Activated CD4-positive, alpha-beta T cell treated with anti-CD3 and anti-CD28 coated beads, Interleukin-2, amount 50 U/mL, for 4 hours (primary cell): ENCODE measurements at regions not wholly inside any gene's neighbourhood (a gene's known extent, or its start where the extent isn't known, plus 50 kb on each side); places are given as distances from the start of the nearest gene placed in this dataset.

Experiments used
- DNase-seq, 2 experiments: peaks; one replicate each; pipeline ENCODE4 v3.0.0-alpha.2; 2020

- no peak for DNase-seq
These were observed 596.0 kb downstream of the BCL11A start for GRCh38 chr2:59957504-59957903.

GRCh38 chr2:59956981-59957380, 596.5 kb downstream of the BCL11A start:
- DNase-seq: no peak

- no peak for DNase-seq
These were observed 605.4 kb downstream of the BCL11A start for GRCh38 chr2:59947917-59948541.

- no peak for DNase-seq
These were observed 606.2 kb downstream of the BCL11A start for GRCh38 chr2:59947209-59947608.

GRCh38 chr2:59939236-59939635, 614.2 kb downstream of the BCL11A start:
- DNase-seq: no peak

- DNase-seq: no peak
These were observed 615.3 kb downstream of the BCL11A start for GRCh38 chr2:59938181-59938580.

GRCh38 chr2:59936048-59936447, 617.4 kb downstream of the BCL11A start:
- no peak for DNase-seq

- no peak for DNase-seq
These were observed 618.4 kb downstream of the BCL11A start for GRCh38 chr2:59935005-59935404.

GRCh38 chr2:59933948-59934347, 619.5 kb downstream of the BCL11A start:
- DNase-seq: no peak

- DNase-seq: no peak
These were observed 621.1 kb downstream of the BCL11A start for GRCh38 chr2:59932341-59932740.

GRCh38 chr2:59930430-59930829, 623.0 kb downstream of the BCL11A start:
- no peak for DNase-seq

GRCh38 chr2:59926731-59927130, 626.7 kb downstream of the BCL11A start:
- DNase-seq: no peak

GRCh38 chr2:59925321-59925720, 628.1 kb downstream of the BCL11A start:
- DNase-seq: no peak

GRCh38 chr2:59924346-59924745, 629.1 kb downstream of the BCL11A start:
- DNase-seq: no peak

GRCh38 chr2:59922450-59922849, 631.0 kb downstream of the BCL11A start:
- DNase-seq: no peak

- no peak for DNase-seq
These were observed 631.7 kb downstream of the BCL11A start for GRCh38 chr2:59921743-59922142.

GRCh38 chr2:59920961-59921360, 632.5 kb downstream of the BCL11A start:
- DNase-seq: no peak

GRCh38 chr2:59920307-59920706, 633.1 kb downstream of the BCL11A start:
- DNase-seq: no peak

GRCh38 chr2:59919579-59919978, 633.9 kb downstream of the BCL11A start:
- no peak for DNase-seq

- DNase-seq: no peak
These were observed 641.4 kb downstream of the BCL11A start for GRCh38 chr2:59912042-59912441.

GRCh38 chr2:59910166-59910565, 643.3 kb downstream of the BCL11A start:
- no peak for DNase-seq

- DNase-seq: no peak
These were observed 644.3 kb downstream of the BCL11A start for GRCh38 chr2:59909147-59909546.

- no peak for DNase-seq
These were observed 647.7 kb downstream of the BCL11A start for GRCh38 chr2:59905731-59906130.

GRCh38 chr2:59903994-59904544, 649.4 kb downstream of the BCL11A start:
- no peak for DNase-seq
